ENCODE measurements at regions not wholly inside any gene's neighbourhood (a gene's known extent, or its start where the extent isn't known, plus 50 kb on each side); places are given as distances from the start of the nearest gene placed in this dataset.
"Not testable (repeated sequence)": the region's sequence is repeated elsewhere in the genome, so short reads cannot be mapped to it uniquely, and the experiment has no call there.

- H3K4me3 Mint-ChIP-seq; H3K27me3 Mint-ChIP-seq; H3K27ac Mint-ChIP-seq; H3K4me1 Mint-ChIP-seq (ENCODE audit: low read depth); H3K9me3 Mint-ChIP-seq; intact Hi-C loops (cut with micrococcal nuclease); H3K36me3 Mint-ChIP-seq (ENCODE audit: low read depth): not testable (repeated sequence)
These were observed 125.3 kb upstream of the PJA2 start for GRCh38 chr5:109535090-109535489.

GRCh38 chr5:109533751-109534272 lies 124.0 kb upstream of the PJA2 start:
- H3K9me3 Mint-ChIP-seq, result no peaks in the 10 kb centered on the region
- intact Hi-C loops (cut with micrococcal nuclease), result no loop called here

GRCh38 chr5:109532773-109533364 lies 123.1 kb upstream of the PJA2 start:
- no peaks in the 10 kb centered on the region for H3K9me3 Mint-ChIP-seq

More at GRCh38 chr5:109533751-109534272, 124.0 kb upstream of the PJA2 start:
- H3K27me3 Mint-ChIP-seq, result peaks cover 4% of the 10 kb centered on the region
- no peaks in the 10 kb centered on the region for H3K36me3 Mint-ChIP-seq (ENCODE audit: low read depth)
- no peaks in the 10 kb centered on the region for H3K4me1 Mint-ChIP-seq (ENCODE audit: low read depth)
- H3K27ac Mint-ChIP-seq, result no peak overlapping the region
- no peak overlapping the region for H3K4me3 Mint-ChIP-seq

GRCh38 chr5:109531262-109531661 lies 121.5 kb upstream of the PJA2 start:
- H3K4me1 Mint-ChIP-seq (ENCODE audit: low read depth), result no peaks in the 10 kb centered on the region
- H3K27ac Mint-ChIP-seq, result no peak overlapping the region
- no peaks in the 10 kb centered on the region for H3K36me3 Mint-ChIP-seq (ENCODE audit: low read depth)
- no peaks in the 10 kb centered on the region for H3K9me3 Mint-ChIP-seq
- H3K27me3 Mint-ChIP-seq, result peaks cover 2% of the 10 kb centered on the region
- intact Hi-C loops (cut with micrococcal nuclease), result no loop called here
- no peak overlapping the region for H3K4me3 Mint-ChIP-seq

More at GRCh38 chr5:109532773-109533364, 123.1 kb upstream of the PJA2 start:
- Mint-ChIP-seq H3K27ac (no peak overlapping the region), H3K27me3 (peaks cover 4% of the 10 kb centered on the region), H3K4me1 (ENCODE audit: low read depth) (no peaks in the 10 kb centered on the region), H3K4me3 (no peak overlapping the region), H3K36me3 (ENCODE audit: low read depth) (no peaks in the 10 kb centered on the region)
- intact Hi-C loops (cut with micrococcal nuclease), result no loop called here

DNA sequence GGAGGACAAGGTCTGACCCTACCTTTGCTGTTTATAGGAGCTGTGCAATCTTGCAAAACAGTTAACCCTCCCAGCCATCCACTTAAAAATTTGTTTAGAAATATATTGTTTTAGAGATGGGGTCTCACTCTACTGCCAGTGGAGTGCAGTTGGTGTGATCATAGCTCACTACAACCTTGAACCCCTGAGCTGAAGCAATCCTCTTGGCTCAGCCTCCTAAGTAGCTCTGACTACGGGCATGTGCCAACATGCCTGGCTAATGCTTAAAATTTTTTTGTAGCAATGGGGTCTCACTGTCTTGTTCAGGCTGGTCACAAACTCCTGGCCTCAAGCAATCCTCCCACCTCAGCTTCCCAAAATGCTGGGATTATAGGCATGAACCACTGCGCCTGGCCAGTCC lies 120.2 kb upstream of the PJA2 start:
- H3K4me3 Mint-ChIP-seq, result no peak overlapping the region
- H3K4me1 Mint-ChIP-seq (ENCODE audit: low read depth), result no peaks in the 10 kb centered on the region
- no peaks in the 10 kb centered on the region for H3K36me3 Mint-ChIP-seq (ENCODE audit: low read depth)
- intact Hi-C loops (cut with micrococcal nuclease), result no loop called here
- no peak overlapping the region for H3K27ac Mint-ChIP-seq
- no peaks in the 10 kb centered on the region for H3K9me3 Mint-ChIP-seq
- no peaks in the 10 kb centered on the region for H3K27me3 Mint-ChIP-seq

- Mint-ChIP-seq H3K4me3 (no peak overlapping the region), H3K4me1 (ENCODE audit: low read depth) (no peaks in the 10 kb centered on the region), H3K27ac (no peak overlapping the region), H3K36me3 (ENCODE audit: low read depth) (no peaks in the 10 kb centered on the region), H3K9me3 (no peaks in the 10 kb centered on the region), H3K27me3 (no peaks in the 10 kb centered on the region)
- intact Hi-C loops (cut with micrococcal nuclease), result no loop called here
These were observed 119.7 kb upstream of the PJA2 start for GRCh38 chr5:109529520-109529919.

GRCh38 chr5:109524555-109524954 lies 114.8 kb upstream of the PJA2 start:
- no peak overlapping the region for H3K4me3 Mint-ChIP-seq
- H3K27me3 Mint-ChIP-seq, result peaks cover 4% of the 10 kb centered on the region
- H3K9me3 Mint-ChIP-seq, result no peaks in the 10 kb centered on the region
- H3K36me3 Mint-ChIP-seq (ENCODE audit: low read depth), result no peaks in the 10 kb centered on the region
- intact Hi-C loops (cut with micrococcal nuclease), result no loop called here
- H3K4me1 Mint-ChIP-seq (ENCODE audit: low read depth), result no peaks in the 10 kb centered on the region
- no peak overlapping the region for H3K27ac Mint-ChIP-seq

- peaks cover 4% of the 10 kb centered on the region for H3K27me3 Mint-ChIP-seq
- H3K36me3 Mint-ChIP-seq (ENCODE audit: low read depth), result no peaks in the 10 kb centered on the region
- no peak overlapping the region for H3K4me3 Mint-ChIP-seq
- no peaks in the 10 kb centered on the region for H3K4me1 Mint-ChIP-seq (ENCODE audit: low read depth)
- no peaks in the 10 kb centered on the region for H3K9me3 Mint-ChIP-seq
- intact Hi-C loops (cut with micrococcal nuclease), result no loop called here
- H3K27ac Mint-ChIP-seq, result no peak overlapping the region
These were observed 114.3 kb upstream of the PJA2 start for GRCh38 chr5:109524026-109524425.

DNA sequence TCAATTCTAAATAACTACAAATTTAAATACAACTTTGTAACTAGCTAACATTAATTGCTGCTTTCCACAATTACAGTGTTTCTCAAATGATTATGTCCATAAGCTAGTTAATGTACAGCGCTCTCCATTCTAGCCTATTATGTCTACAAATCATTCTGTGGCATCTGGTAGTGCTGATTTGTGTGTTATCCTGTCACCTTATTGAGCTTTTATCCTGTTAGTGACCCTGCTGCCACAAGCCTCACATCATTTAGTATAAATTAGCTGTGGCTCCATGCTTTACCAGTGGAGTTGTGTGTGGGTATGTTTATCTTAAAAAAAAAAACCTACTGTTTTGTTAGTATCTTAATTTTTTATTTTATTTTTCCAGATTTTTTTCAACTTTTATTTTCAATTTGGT lies 112.6 kb upstream of the PJA2 start:
- peaks cover 4% of the 10 kb centered on the region for H3K27me3 Mint-ChIP-seq
- H3K36me3 Mint-ChIP-seq (ENCODE audit: low read depth), result no peaks in the 10 kb centered on the region
- intact Hi-C loops (cut with micrococcal nuclease), result no loop called here
- H3K4me1 Mint-ChIP-seq (ENCODE audit: low read depth), result no peaks in the 10 kb centered on the region
- H3K9me3 Mint-ChIP-seq, result no peaks in the 10 kb centered on the region
- H3K27ac Mint-ChIP-seq, result no peak overlapping the region
- no peak overlapping the region for H3K4me3 Mint-ChIP-seq

DNA sequence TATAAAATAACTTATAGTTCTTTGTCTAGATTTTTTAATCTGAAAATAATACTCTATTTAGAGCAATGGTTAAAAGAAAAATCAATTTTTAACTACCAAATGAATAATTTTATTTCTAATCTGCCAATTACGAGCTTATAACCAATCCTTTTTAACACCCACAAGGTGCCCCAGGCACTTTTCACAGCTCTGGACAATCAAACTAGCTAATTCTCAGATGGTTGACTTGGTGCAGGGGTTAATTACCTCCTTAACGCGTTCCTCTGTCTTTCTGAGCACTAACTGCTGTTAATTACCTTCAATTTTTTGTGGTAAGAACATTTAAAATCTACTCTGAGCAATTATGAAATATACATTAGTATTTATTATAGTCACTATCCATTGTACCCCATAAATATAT lies 109.6 kb upstream of the PJA2 start:
- intact Hi-C loops (cut with micrococcal nuclease), result no loop called here
- Mint-ChIP-seq H3K27ac (no peak overlapping the region), H3K36me3 (ENCODE audit: low read depth) (no peaks in the 10 kb centered on the region), H3K4me1 (ENCODE audit: low read depth) (no peaks in the 10 kb centered on the region), H3K4me3 (no peak overlapping the region), H3K27me3 (peaks cover 9% of the 10 kb centered on the region), H3K9me3 (no peaks in the 10 kb centered on the region)

- no peaks in the 10 kb centered on the region for H3K36me3 Mint-ChIP-seq (ENCODE audit: low read depth)
- H3K27me3 Mint-ChIP-seq, result peaks cover 9% of the 10 kb centered on the region
These were observed 106.6 kb upstream of the PJA2 start for GRCh38 chr5:109516390-109516789.

DNA sequence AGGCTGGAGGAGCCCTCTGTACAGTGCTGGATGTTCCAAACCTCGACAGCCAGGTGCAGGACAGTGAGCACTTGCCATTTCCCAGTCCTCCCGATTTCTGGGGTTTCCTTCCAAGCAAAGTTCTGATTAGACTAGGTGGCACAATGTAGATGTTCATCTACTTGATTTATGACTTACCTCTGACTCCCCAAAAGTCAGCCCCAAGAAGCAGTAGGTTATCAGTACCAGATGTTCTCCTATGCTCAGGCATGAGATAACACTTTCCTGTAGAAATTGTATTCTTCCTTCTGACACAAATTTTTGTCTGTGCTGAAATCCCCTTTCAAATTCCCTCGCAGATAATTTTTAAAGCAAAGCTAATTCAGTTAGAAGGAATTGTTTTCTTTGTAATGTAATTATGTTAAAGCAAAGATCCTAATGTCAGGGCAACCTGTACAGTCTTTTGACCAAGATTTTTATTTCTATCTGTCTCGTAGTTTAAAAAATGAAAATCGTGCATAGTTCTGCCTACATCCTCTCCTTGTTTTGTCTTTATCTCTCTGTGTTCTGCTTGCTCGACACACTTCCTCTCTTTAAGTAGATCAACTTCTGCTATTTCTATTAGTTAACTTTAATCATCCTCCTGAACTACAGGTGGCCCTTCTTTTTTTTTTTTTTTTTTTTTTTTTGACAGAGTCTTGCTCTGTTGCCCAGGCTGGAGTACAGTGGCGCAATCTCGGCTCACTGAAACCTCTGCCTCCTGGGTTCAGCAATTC lies 102.4 kb upstream of the PJA2 start:
- peaks cover 11% of the 10 kb centered on the region for H3K27me3 Mint-ChIP-seq
- intact Hi-C loops (cut with micrococcal nuclease), result no loop called here
- no peaks in the 10 kb centered on the region for H3K9me3 Mint-ChIP-seq
- no peaks in the 10 kb centered on the region for H3K36me3 Mint-ChIP-seq (ENCODE audit: low read depth)
- H3K4me1 Mint-ChIP-seq (ENCODE audit: low read depth), result peaks cover 12% of the 10 kb centered on the region
- peak overlapping the region; percentile 27 for H3K4me3 Mint-ChIP-seq
- H3K27ac Mint-ChIP-seq, result peak overlapping the region; percentile 27

More at GRCh38 chr5:109516390-109516789, 106.6 kb upstream of the PJA2 start:
- Mint-ChIP-seq H3K27ac (no peak overlapping the region), H3K4me3 (no peak overlapping the region), H3K9me3 (no peaks in the 10 kb centered on the region), H3K4me1 (ENCODE audit: low read depth) (peaks cover 10% of the 10 kb centered on the region)
- intact Hi-C loops (cut with micrococcal nuclease), result no loop called here

DNA sequence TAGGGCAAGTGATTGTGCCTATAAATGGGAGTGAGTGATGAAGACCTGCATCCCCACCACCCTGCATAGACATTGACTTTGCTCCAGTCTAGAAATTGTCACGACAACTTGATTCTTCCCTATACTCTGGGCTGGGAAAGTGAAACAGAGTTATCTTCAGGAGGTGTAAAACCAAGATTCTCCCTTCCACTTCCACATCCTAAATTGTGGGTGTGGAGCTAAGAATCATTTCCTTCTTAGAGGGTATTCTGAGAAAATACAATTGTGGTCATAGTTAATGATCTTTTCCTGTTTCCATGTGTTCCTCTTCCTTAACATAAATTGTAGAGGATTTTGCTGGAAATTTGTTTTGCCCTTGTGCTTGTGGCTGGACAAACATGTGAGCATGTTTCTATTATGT lies 96.8 kb upstream of the PJA2 start:
- Mint-ChIP-seq H3K4me1 (ENCODE audit: low read depth) (peaks cover 13% of the 10 kb centered on the region), H3K9me3 (no peaks in the 10 kb centered on the region), H3K27me3 (peaks cover 37% of the 10 kb centered on the region), H3K27ac (no peak overlapping the region), H3K4me3 (no peak overlapping the region), H3K36me3 (ENCODE audit: low read depth) (no peaks in the 10 kb centered on the region)
- intact Hi-C loops (cut with micrococcal nuclease), result loop anchor here (10.0 kb wide), 2 partner anchors 148 to 178 kb away; partner anchors contain the start of gene MAN2A1

DNA sequence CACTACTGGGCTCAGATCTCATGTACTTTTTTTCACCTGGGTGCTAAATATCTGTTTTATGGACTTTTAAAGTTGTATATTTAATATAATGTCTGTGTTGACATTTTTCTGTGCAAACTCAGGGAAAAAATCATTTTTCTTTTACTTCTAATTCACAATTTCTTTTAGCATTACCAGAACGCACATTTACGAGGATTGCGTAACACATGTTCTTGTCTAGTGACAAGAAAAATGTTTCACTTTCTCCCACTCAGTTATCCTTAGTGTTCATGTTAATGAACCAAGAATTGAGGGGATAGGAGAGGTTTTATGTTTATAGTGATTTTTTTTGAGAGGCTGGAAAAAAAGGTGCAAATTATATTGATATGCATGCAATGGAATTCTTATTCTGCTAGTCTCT lies 86.3 kb upstream of the PJA2 start:
- Mint-ChIP-seq H3K4me3 (no peak overlapping the region), H3K27me3 (peaks cover 21% of the 10 kb centered on the region), H3K36me3 (ENCODE audit: low read depth) (no peaks in the 10 kb centered on the region), H3K27ac (no peak overlapping the region), H3K9me3 (no peaks in the 10 kb centered on the region), H3K4me1 (ENCODE audit: low read depth) (no peaks in the 10 kb centered on the region)
- intact Hi-C loops (cut with micrococcal nuclease), result no loop called here

Measured in dendritic cell treated with granulocyte-macrophage colony-stimulating factor and Interleukin-4, amounts not matched to agents 40 ng/mL and 50 ng/mL, for 4 days (primary cell).